ENCODE measurements at regions not wholly inside any gene's neighbourhood (a gene's known extent, or its start where the extent isn't known, plus 50 kb on each side); places are given as distances from the start of the nearest gene placed in this dataset.

DNA sequence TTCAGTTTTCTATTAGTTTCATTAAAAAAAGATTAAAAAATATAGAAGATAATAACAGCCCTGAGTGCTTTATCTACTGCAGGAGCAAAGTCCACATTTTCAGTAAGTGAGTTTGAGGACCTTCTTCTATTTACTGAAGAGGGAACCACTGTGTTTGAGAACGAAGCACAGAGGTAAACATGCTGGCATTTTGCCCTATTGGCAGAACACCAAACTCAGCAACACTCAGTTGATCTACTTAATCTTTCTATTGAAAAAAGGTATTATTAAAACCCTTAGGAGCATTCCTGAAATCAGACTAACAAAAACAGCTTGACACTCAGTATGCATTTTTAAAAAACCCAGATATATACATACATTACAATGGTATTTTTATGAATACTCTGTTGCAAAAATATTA, 1496.7 kb downstream of the TECRL start:
- H3K36me3 Mint-ChIP-seq, result peaks cover 0 to 4% (median 0%) of the 10 kb centered on the region in 3 donors

GRCh38 chr4:62909238-62909637, 1500.0 kb downstream of the TECRL start:
- Mint-ChIP-seq H3K27me3 (ENCODE audit: low read depth in 3 of 3) (peaks cover 0 to 1% (median 0%) of the 10 kb centered on the region in 3 donors), H3K36me3 (no peaks in the 10 kb centered on the region), H3K4me3 (no peak overlapping the region), H3K4me1 (no peaks in the 10 kb centered on the region), H3K9me3 (peaks cover 0 to 30% (median 7%) of the 10 kb centered on the region in 6 donors), H3K27ac (no peak overlapping the region)
- no peak for DNase-seq

More for the DNA sequence above, 1496.7 kb downstream of the TECRL start:
- Mint-ChIP-seq H3K27ac (no peak overlapping the region), H3K4me1 (no peaks in the 10 kb centered on the region), H3K9me3 (peaks cover 0 to 35% (median 10%) of the 10 kb centered on the region in 6 donors), H3K4me3 (no peak overlapping the region), H3K27me3 (ENCODE audit: low read depth in 3 of 3) (peaks cover 0 to 1% (median 0%) of the 10 kb centered on the region in 3 donors)
- no peak for DNase-seq

DNA sequence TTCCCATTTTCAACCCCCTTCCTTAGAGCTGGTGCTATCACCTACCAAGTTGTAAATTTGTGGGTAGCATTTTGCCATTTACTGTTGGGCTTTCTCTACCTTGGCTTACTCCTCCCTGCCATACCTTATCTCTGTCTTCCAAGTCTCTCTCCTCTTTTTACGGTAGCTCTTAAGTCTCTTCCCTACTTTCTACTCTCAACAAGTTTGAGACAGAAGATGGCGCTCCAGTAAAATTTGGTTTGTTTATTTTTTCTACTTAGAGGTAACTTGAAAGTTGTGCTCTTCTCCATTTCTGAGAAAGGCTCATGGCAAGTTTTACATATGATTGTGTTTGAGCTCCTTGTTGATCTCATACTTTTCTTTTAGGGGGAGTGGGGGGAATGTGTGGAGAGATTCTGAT, 1508.1 kb downstream of the TECRL start:
- peaks cover 7 to 36% (median 23%) of the 10 kb centered on the region in 6 donors for H3K9me3 Mint-ChIP-seq
- H3K36me3 Mint-ChIP-seq, result no peaks in the 10 kb centered on the region
- peaks cover 0 to 2% (median 0%) of the 10 kb centered on the region in 3 donors for H3K27me3 Mint-ChIP-seq (ENCODE audit: low read depth in 3 of 3)
- no peak for DNase-seq
- H3K27ac Mint-ChIP-seq, result no peak overlapping the region
- no peaks in the 10 kb centered on the region for H3K4me1 Mint-ChIP-seq
- H3K4me3 Mint-ChIP-seq, result no peak overlapping the region

DNA sequence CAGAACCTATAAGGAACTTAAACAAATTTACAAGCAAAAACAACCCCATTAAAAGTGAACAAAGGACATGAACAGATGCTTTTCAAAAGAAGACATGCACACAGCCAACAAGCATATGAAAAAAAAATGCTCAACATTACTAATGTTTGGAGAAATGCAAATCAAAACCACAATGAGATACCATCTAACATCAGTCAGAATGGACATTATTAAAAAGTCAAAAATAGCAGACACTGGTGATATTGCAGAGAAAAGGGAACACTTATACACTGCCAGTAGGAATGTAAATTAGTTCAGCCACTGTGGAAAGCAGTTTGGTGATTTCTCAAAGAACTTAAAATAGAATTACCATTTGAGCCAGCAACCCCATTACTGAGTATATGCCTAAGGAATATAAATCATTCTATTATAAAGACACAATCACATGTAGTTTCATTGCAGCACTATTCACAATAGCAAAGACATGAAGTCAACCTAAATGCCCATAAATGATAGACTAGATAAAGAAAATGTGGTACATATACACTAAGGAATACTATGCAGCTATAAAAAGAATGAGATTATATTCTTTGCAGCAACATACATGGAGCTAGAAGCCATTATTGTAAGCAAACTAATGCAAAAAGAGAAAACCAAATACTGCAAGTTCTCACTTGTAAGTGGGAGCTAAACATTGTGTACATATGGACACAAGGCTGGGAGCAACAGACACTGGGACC, 1509.4 kb downstream of the TECRL start:
- H3K4me1 Mint-ChIP-seq, result no peaks in the 10 kb centered on the region
- peaks cover 0 to 2% (median 0%) of the 10 kb centered on the region in 3 donors for H3K27me3 Mint-ChIP-seq (ENCODE audit: low read depth in 3 of 3)
- H3K36me3 Mint-ChIP-seq, result no peaks in the 10 kb centered on the region
- peaks cover 9 to 42% (median 24%) of the 10 kb centered on the region in 6 donors for H3K9me3 Mint-ChIP-seq
- no peak for DNase-seq
- H3K4me3 Mint-ChIP-seq, result no peak overlapping the region
- no peak overlapping the region for H3K27ac Mint-ChIP-seq

- no peaks in the 10 kb centered on the region for H3K4me1 Mint-ChIP-seq
- no peaks in the 10 kb centered on the region for H3K36me3 Mint-ChIP-seq
- H3K27ac Mint-ChIP-seq, result no peak overlapping the region
- peaks cover 0 to 2% (median 0%) of the 10 kb centered on the region in 3 donors for H3K27me3 Mint-ChIP-seq (ENCODE audit: low read depth in 3 of 3)
- no peak for DNase-seq
- no peak overlapping the region for H3K4me3 Mint-ChIP-seq
- H3K9me3 Mint-ChIP-seq, result peaks cover 10 to 41% (median 24%) of the 10 kb centered on the region in 6 donors
These were observed 1511.1 kb downstream of the TECRL start for GRCh38 chr4:62898115-62898514.

GRCh38 chr4:62896721-62897120, 1512.5 kb downstream of the TECRL start:
- Mint-ChIP-seq H3K9me3 (peaks cover 6 to 36% (median 19%) of the 10 kb centered on the region in 6 donors), H3K4me3 (no peak overlapping the region), H3K4me1 (no peaks in the 10 kb centered on the region), H3K27ac (no peak overlapping the region), H3K36me3 (no peaks in the 10 kb centered on the region), H3K27me3 (ENCODE audit: low read depth in 3 of 3) (no peaks in the 10 kb centered on the region)
- DNase-seq, result no peak

DNA sequence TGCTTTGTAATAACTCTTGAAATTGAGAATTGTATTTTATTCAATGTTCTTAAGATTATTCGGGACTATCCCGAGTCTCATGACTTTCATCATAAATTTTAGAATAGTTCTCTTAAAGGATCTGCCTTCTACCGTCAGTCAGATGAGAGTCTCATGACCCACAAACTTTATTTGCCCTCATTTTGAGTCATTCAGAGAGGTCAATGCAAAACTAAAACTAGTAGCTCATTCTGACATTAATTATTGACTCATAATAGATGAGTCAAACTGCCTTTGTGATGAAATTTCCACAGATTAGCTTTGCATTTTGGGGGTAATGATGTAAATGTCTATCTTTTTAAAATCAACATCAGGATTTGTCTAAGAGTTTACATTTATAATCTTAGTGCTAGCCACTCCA, 1527.3 kb downstream of the TECRL start:
- DNase-seq, result no peak
- H3K4me1 Mint-ChIP-seq, result no peaks in the 10 kb centered on the region
- H3K9me3 Mint-ChIP-seq, result peaks cover 8 to 59% (median 29%) of the 10 kb centered on the region in 6 donors
- H3K4me3 Mint-ChIP-seq, result no peak overlapping the region
- H3K36me3 Mint-ChIP-seq, result peaks cover 0 to 2% (median under 1%) of the 10 kb centered on the region in 3 donors
- H3K27ac Mint-ChIP-seq, result no peak overlapping the region
- H3K27me3 Mint-ChIP-seq (ENCODE audit: low read depth in 3 of 3), result no peaks in the 10 kb centered on the region

GRCh38 chr4:62881210-62881609, 1528.0 kb downstream of the TECRL start:
- peaks cover 0 to 5% (median 4%) of the 10 kb centered on the region in 3 donors for H3K36me3 Mint-ChIP-seq
- H3K27me3 Mint-ChIP-seq (ENCODE audit: low read depth in 3 of 3), result no peaks in the 10 kb centered on the region
- no peak for DNase-seq
- peaks cover 13 to 57% (median 30%) of the 10 kb centered on the region in 6 donors for H3K9me3 Mint-ChIP-seq
- H3K4me1 Mint-ChIP-seq, result no peaks in the 10 kb centered on the region
- no peak overlapping the region for H3K4me3 Mint-ChIP-seq
- H3K27ac Mint-ChIP-seq, result no peak overlapping the region

GRCh38 chr4:62872856-62873255, 1536.4 kb downstream of the TECRL start:
- no peak overlapping the region for H3K27ac Mint-ChIP-seq
- H3K36me3 Mint-ChIP-seq, result peaks cover 0 to 5% (median 4%) of the 10 kb centered on the region in 3 donors
- no peak overlapping the region for H3K4me3 Mint-ChIP-seq
- peaks cover 9 to 64% (median 31%) of the 10 kb centered on the region in 6 donors for H3K9me3 Mint-ChIP-seq
- no peaks in the 10 kb centered on the region for H3K27me3 Mint-ChIP-seq (ENCODE audit: low read depth in 3 of 3)
- H3K4me1 Mint-ChIP-seq, result no peaks in the 10 kb centered on the region
- DNase-seq, result no peak

GRCh38 chr4:62871078-62871477, 1538.2 kb downstream of the TECRL start:
- no peak overlapping the region for H3K27ac Mint-ChIP-seq
- peaks cover 2 to 53% (median 23%) of the 10 kb centered on the region in 6 donors for H3K9me3 Mint-ChIP-seq
- no peaks in the 10 kb centered on the region for H3K36me3 Mint-ChIP-seq
- H3K4me3 Mint-ChIP-seq, result no peak overlapping the region
- H3K27me3 Mint-ChIP-seq (ENCODE audit: low read depth in 3 of 3), result no peaks in the 10 kb centered on the region
- DNase-seq, result no peak
- no peaks in the 10 kb centered on the region for H3K4me1 Mint-ChIP-seq

DNA sequence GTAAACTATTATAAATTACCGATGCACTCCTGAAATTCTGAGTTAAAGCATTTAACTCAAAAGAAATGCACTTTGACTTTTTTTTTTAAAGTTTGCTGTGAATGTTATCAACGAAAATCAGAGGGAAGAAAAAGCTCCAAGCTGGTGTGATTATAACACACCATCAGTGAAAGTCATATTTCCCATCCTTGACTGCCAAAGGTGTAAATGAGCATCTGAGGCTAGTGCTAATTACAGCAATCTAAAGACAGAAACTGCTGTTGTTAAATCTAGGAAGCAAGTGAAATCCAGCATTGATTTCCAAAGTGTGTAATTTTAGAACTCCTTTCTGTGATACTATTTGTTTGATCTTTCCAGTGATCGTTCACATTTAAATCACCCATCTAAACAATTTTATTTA, 1538.8 kb downstream of the TECRL start:
- H3K4me3 Mint-ChIP-seq, result no peak overlapping the region
- no peaks in the 10 kb centered on the region for H3K27me3 Mint-ChIP-seq (ENCODE audit: low read depth in 3 of 3)
- peaks cover 2 to 49% (median 19%) of the 10 kb centered on the region in 6 donors for H3K9me3 Mint-ChIP-seq
- no peak overlapping the region for H3K27ac Mint-ChIP-seq
- H3K36me3 Mint-ChIP-seq, result no peaks in the 10 kb centered on the region
- no peaks in the 10 kb centered on the region for H3K4me1 Mint-ChIP-seq
- no peak for DNase-seq

- H3K27ac Mint-ChIP-seq, result no peak overlapping the region
- H3K9me3 Mint-ChIP-seq, result peaks cover 0 to 19% (median 7%) of the 10 kb centered on the region in 6 donors
- H3K36me3 Mint-ChIP-seq, result no peaks in the 10 kb centered on the region
- H3K4me3 Mint-ChIP-seq, result no peak overlapping the region
- H3K4me1 Mint-ChIP-seq, result no peaks in the 10 kb centered on the region
- no peak for DNase-seq
- no peaks in the 10 kb centered on the region for H3K27me3 Mint-ChIP-seq (ENCODE audit: low read depth in 3 of 3)
These were observed 1544.0 kb downstream of the TECRL start for GRCh38 chr4:62865261-62865660.

DNA sequence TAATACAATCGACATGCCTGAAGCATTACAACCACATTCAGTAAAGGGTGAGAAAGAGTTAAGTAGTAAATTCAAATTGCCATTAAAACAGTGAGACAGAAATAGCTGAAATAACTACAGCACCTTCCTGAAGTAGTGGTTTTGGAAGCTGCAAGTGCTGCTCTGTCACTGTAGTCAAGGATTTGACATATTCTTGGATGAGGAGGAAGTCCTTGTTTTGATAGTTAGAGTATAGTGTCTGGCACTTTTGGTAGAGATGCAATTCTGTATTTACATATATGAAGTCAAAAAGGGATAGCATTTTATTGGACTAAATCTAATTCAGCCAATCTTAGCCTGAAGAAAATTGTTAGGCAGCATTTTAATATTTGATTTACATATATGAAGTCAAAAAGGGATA, 1559.6 kb downstream of the TECRL start:
- H3K27ac Mint-ChIP-seq, result no peak overlapping the region
- peaks cover 1 to 2% (median 2%) of the 10 kb centered on the region in 3 donors for H3K27me3 Mint-ChIP-seq (ENCODE audit: low read depth in 3 of 3)
- H3K4me1 Mint-ChIP-seq, result no peaks in the 10 kb centered on the region
- no peak overlapping the region for H3K4me3 Mint-ChIP-seq
- H3K9me3 Mint-ChIP-seq, result peaks cover 0 to 55% (median 23%) of the 10 kb centered on the region in 6 donors
- no peaks in the 10 kb centered on the region for H3K36me3 Mint-ChIP-seq
- no peak for DNase-seq

DNA sequence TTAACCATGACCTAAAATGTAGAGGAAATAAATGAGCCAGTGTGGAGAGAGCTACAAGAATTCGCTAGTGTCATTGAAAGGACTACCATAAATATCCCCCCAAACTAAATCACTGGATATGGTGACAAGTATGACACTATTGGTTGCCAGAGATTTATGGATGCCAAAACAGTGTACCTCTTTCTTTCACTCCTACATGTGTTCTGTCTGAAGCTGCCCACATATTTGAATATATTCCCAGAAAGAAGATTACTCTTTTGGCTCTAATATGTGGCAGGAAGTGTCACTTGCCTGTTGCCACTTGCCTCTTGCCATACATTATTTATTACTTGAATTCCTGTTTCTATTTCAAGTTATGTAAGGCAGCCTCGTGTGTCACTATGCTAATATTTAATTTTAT, 1573.6 kb downstream of the TECRL start:
- no peak for DNase-seq
- H3K36me3 Mint-ChIP-seq, result no peaks in the 10 kb centered on the region
- no peaks in the 10 kb centered on the region for H3K4me1 Mint-ChIP-seq
- peaks cover 14 to 75% (median 36%) of the 10 kb centered on the region in 6 donors for H3K9me3 Mint-ChIP-seq
- no peak overlapping the region for H3K4me3 Mint-ChIP-seq
- no peak overlapping the region for H3K27ac Mint-ChIP-seq
- H3K27me3 Mint-ChIP-seq (ENCODE audit: low read depth in 3 of 3), result peaks cover 0 to 5% (median 0%) of the 10 kb centered on the region in 3 donors

GRCh38 chr4:62822306-62822705, 1586.9 kb downstream of the TECRL start:
- H3K27ac Mint-ChIP-seq, result no peak overlapping the region
- no peaks in the 10 kb centered on the region for H3K4me1 Mint-ChIP-seq

More at GRCh38 chr4:62822306-62822705, 1586.9 kb downstream of the TECRL start:
- no peak for DNase-seq
- Mint-ChIP-seq H3K27me3 (ENCODE audit: low read depth in 3 of 3) (peaks cover 0 to 4% (median 0%) of the 10 kb centered on the region in 3 donors), H3K9me3 (peaks cover 11 to 69% (median 39%) of the 10 kb centered on the region in 6 donors), H3K4me3 (no peak overlapping the region), H3K36me3 (no peaks in the 10 kb centered on the region)
